H9 (cell line): ENCODE measurements at regions not wholly inside any gene's neighbourhood (a gene's known extent, or its start where the extent isn't known, plus 50 kb on each side); places are given as distances from the start of the nearest gene placed in this dataset.

Experiments
- DNase-seq: peaks from one replicate; pipeline ENCODE4 v3.0.0-alpha.2; 2017
- H2AFZ ChIP-seq: one replicate; pipeline ENCODE4 v1.6.1; 2013; ENCODE audit warnings: mild to moderate bottlenecking, low read length, control low read depth, moderate library complexity
- H2AK5ac ChIP-seq: 2 replicates; pipeline ENCODE4 v1.6.1; 2013; ENCODE audit warnings: low read length, control low read depth, mixed read lengths; ENCODE audit not compliant: insufficient read length
- H2BK120ac ChIP-seq: one replicate; pipeline ENCODE4 v1.6.1; 2013; ENCODE audit warnings: low read depth, mild to moderate bottlenecking, low read length, control low read depth, inconsistent platforms; ENCODE audit not compliant: poor library complexity, severe bottlenecking
- H2BK12ac ChIP-seq: 2 replicates; pipeline ENCODE4 v1.6.1; 2013; ENCODE audit warnings: low read length, control low read depth, mixed read lengths, low read depth; ENCODE audit not compliant: insufficient read length
- H2BK15ac ChIP-seq: 2 replicates; pipeline ENCODE4 v1.6.1; 2013; ENCODE audit warnings: low read depth, low read length, control low read depth
- H2BK20ac ChIP-seq: one replicate; pipeline ENCODE4 v1.6.1; 2013; ENCODE audit warnings: low read depth, mild to moderate bottlenecking, low read length, control low read depth, inconsistent platforms; ENCODE audit not compliant: poor library complexity, severe bottlenecking
- H2BK5ac ChIP-seq: 2 replicates; pipeline ENCODE4 v1.6.1; 2013; ENCODE audit warnings: low read length, control low read depth, mixed read lengths; ENCODE audit not compliant: insufficient read length
- H3K14ac ChIP-seq: 2 replicates; pipeline ENCODE4 v1.6.1; 2013; ENCODE audit warnings: low read length, control low read depth; ENCODE audit not compliant: insufficient read depth
- H3K18ac ChIP-seq: 2 replicates; pipeline ENCODE4 v1.6.1; 2013; ENCODE audit warnings: low read depth, mild to moderate bottlenecking, mixed read lengths, low read length, control low read depth; ENCODE audit not compliant: insufficient read length
- H3K23ac ChIP-seq: 2 replicates; pipeline ENCODE4 v1.6.1; 2013; ENCODE audit warnings: low read length, control low read depth, mixed read lengths, low read depth; ENCODE audit not compliant: insufficient read length
- H3K23me2 ChIP-seq: 2 replicates; pipeline ENCODE4 v1.6.1; 2013; ENCODE audit warnings: low read depth, mild to moderate bottlenecking, mixed read lengths, low read length, control low read depth; ENCODE audit not compliant: insufficient read length, poor library complexity, severe bottlenecking
- H3K27ac ChIP-seq: 2 replicates; pipeline ENCODE4 v1.5.1; 2013; ENCODE audit warnings: low read length, control low read depth, mixed read lengths, low read depth; ENCODE audit not compliant: insufficient read length
- H3K27me3 ChIP-seq: 2 replicates; pipeline ENCODE4 v1.6.1; 2013; ENCODE audit warnings: low read length, control low read depth, inconsistent platforms; ENCODE audit not compliant: insufficient read depth
- H3K4ac ChIP-seq: 2 replicates; pipeline ENCODE4 v1.6.1; 2013; ENCODE audit warnings: low read depth, mild to moderate bottlenecking, control low read depth, inconsistent platforms, low read length, moderate library complexity
- H3K4me1 ChIP-seq: 2 replicates; pipeline ENCODE4 v1.6.1; 2013; ENCODE audit warnings: low read length, control low read depth, inconsistent platforms; ENCODE audit not compliant: insufficient read depth
- H3K4me2 ChIP-seq: 2 replicates; pipeline ENCODE4 v1.6.1; 2013; ENCODE audit warnings: low read length, control low read depth, mixed read lengths; ENCODE audit not compliant: insufficient read length, insufficient read depth
- H3K56ac ChIP-seq: 2 replicates; pipeline ENCODE4 v1.6.1; 2013; ENCODE audit warnings: low read depth, mild to moderate bottlenecking, mixed read lengths, low read length, control low read depth; ENCODE audit not compliant: insufficient read length
- H3K79me1 ChIP-seq: 2 replicates; pipeline ENCODE4 v1.6.1; 2013; ENCODE audit warnings: low read depth, mild to moderate bottlenecking, moderate library complexity, low read length, control low read depth, inconsistent platforms; ENCODE audit not compliant: insufficient read depth, poor library complexity, severe bottlenecking
- H3K79me2 ChIP-seq: 2 replicates; pipeline ENCODE4 v1.6.1; 2013; ENCODE audit warnings: low read length, control low read depth, inconsistent platforms; ENCODE audit not compliant: insufficient read depth
- H3K9ac ChIP-seq: 2 replicates; pipeline ENCODE4 v1.6.1; 2013; ENCODE audit warnings: low read length, control low read depth, mixed read lengths; ENCODE audit not compliant: insufficient read length; ENCODE audit errors: extremely low read depth
- H3K9me3 ChIP-seq: one replicate; pipeline ENCODE4 v1.6.1; 2013; ENCODE audit warnings: low read depth, low read length, inconsistent platforms; ENCODE audit not compliant: control insufficient read depth
- H3T11ph ChIP-seq: one replicate; pipeline ENCODE4 v1.6.1; 2013; ENCODE audit warnings: mild to moderate bottlenecking, low read length, control low read depth, inconsistent platforms
- H4K20me1 ChIP-seq: one replicate; pipeline ENCODE4 v1.6.1; 2013; ENCODE audit not compliant: control insufficient read depth, insufficient read length, insufficient read depth
- H4K5ac ChIP-seq: 2 replicates; pipeline ENCODE4 v1.6.1; 2013; ENCODE audit warnings: low read depth, mild to moderate bottlenecking, mixed read lengths, low read length, control low read depth; ENCODE audit not compliant: insufficient read length
- H4K8ac ChIP-seq: replicated peaks from 2 replicates; pipeline ENCODE4 v1.6.1; 2013; ENCODE audit warnings: low read length, control low read depth, mixed read lengths, low read depth; ENCODE audit not compliant: insufficient read length
- H4K91ac ChIP-seq: 2 replicates; pipeline ENCODE4 v1.6.1; 2013; ENCODE audit warnings: low read depth, mild to moderate bottlenecking, moderate library complexity, mixed read lengths, low read length, control low read depth; ENCODE audit not compliant: insufficient read length
- H3K27ac Mint-ChIP-seq, 3 experiments: 2 replicates in 2 of 3; 3 replicates in 1 of 3; pipeline ENCODE4 v1.8.0; 2020 to 2021; ENCODE audit warnings: mixed read lengths in 3 of 3, mild to moderate bottlenecking in 1 of 3, moderate library complexity in 1 of 3
- H3K27me3 Mint-ChIP-seq: 2 replicates; pipeline ENCODE4 v1.8.0; 2021; ENCODE audit warnings: low read depth, mild to moderate bottlenecking, moderate library complexity, mixed read lengths
- H3K36me3 Mint-ChIP-seq, 3 experiments: 2 replicates in 2 of 3; 3 replicates in 1 of 3; pipeline ENCODE4 v1.8.0; 2020 to 2021; ENCODE audit warnings: low read depth in 3 of 3, mixed read lengths in 3 of 3; ENCODE audit not compliant: insufficient read depth in 1 of 3
- H3K4me1 Mint-ChIP-seq, 2 experiments: 2 replicates each; pipeline ENCODE4 v1.8.0; 2020; ENCODE audit warnings: mixed read lengths in 2 of 2
- H3K4me3 Mint-ChIP-seq, 2 experiments: 2 replicates in 1 of 2; 3 replicates in 1 of 2; pipeline ENCODE4 v1.8.0; 2020 to 2021; ENCODE audit warnings: mild to moderate bottlenecking in 2 of 2, mixed read lengths in 2 of 2, moderate library complexity in 1 of 2
- H3K9me3 Mint-ChIP-seq, 2 experiments: 2 replicates in 1 of 2; 3 replicates in 1 of 2; pipeline ENCODE4 v1.8.0; 2020; ENCODE audit warnings: mild to moderate bottlenecking in 2 of 2, mixed read lengths in 2 of 2, moderate library complexity in 1 of 2
- WGBS: extraction: QIAGEN DNeasy Blood & Tissue Kit; methylation state at CpG from one replicate; pipeline ENCODE4 v1.1.7; 2013; ENCODE audit warnings: missing lambda C conversion rate, low lambda C conversion rate, mixed read lengths; ENCODE audit not compliant: insufficient read length; ENCODE audit errors: extremely low coverage; 5-methylcytosine and 5-hydroxymethylcytosine counted together
- TF ChIP-seq, protein P1 (sequence below): fragments of 200-600 bp; sonication (generic); conservative IDR thresholded peaks from 3 replicates; pipeline ENCODE4 v1.8.0; 2021; ENCODE audit warnings: antibody characterized with exemption, mild to moderate bottlenecking

DNA sequence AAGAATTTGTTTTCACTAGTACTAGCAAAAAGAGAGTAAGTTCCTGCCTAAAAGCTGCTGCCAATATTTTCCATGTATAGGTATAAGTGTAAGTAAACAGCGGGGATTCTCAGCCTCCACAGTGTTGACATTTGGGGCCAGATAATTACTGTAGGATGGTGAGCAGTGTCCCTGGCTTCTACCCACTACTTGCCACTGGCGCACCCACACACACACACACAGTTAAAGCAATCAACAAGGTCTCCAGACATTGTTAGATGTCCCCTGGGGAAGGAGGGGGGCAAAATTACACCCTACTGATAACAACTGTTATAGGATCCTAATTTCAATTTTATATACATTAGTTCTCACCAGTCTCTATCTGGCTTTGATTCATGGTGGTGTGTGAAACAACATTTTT lies 417.0 kb upstream of the PSMD7 start:
- no peak overlapping the region for H3K27ac ChIP-seq
- H3K56ac ChIP-seq = no peak overlapping the region
- no peaks in the 10 kb centered on the region for H3K27me3 ChIP-seq
- no peak overlapping the region for H2AFZ ChIP-seq
- Mint-ChIP-seq H3K27ac (peak overlapping the region in 1 of 3 experiments; percentile 20; a peak in 1 of 7 replicates), H3K9me3 (no peaks in the 10 kb centered on the region), H3K4me3 (no peak overlapping the region), H3K36me3 (no peaks in the 10 kb centered on the region), H3K27me3 (no peaks in the 10 kb centered on the region), H3K4me1 (peaks cover 5 to 20% of the 10 kb centered on the region in 2 experiments)
- no peaks in the 10 kb centered on the region for H4K20me1 ChIP-seq
- no peak overlapping the region for H2BK15ac ChIP-seq
- no peaks in the 10 kb centered on the region for H3K23me2 ChIP-seq
- H3K4ac ChIP-seq = no peak overlapping the region
- H2BK20ac ChIP-seq = no peak overlapping the region
- DNase-seq = no peak
- no peaks in the 10 kb centered on the region for H3K79me2 ChIP-seq
- no peak overlapping the region for H2AK5ac ChIP-seq
- H4K8ac ChIP-seq = no peak overlapping the region
- H3K14ac ChIP-seq = no peak overlapping the region
- TF ChIP-seq, protein P1, sequence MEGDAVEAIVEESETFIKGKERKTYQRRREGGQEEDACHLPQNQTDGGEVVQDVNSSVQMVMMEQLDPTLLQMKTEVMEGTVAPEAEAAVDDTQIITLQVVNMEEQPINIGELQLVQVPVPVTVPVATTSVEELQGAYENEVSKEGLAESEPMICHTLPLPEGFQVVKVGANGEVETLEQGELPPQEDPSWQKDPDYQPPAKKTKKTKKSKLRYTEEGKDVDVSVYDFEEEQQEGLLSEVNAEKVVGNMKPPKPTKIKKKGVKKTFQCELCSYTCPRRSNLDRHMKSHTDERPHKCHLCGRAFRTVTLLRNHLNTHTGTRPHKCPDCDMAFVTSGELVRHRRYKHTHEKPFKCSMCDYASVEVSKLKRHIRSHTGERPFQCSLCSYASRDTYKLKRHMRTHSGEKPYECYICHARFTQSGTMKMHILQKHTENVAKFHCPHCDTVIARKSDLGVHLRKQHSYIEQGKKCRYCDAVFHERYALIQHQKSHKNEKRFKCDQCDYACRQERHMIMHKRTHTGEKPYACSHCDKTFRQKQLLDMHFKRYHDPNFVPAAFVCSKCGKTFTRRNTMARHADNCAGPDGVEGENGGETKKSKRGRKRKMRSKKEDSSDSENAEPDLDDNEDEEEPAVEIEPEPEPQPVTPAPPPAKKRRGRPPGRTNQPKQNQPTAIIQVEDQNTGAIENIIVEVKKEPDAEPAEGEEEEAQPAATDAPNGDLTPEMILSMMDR = no peak
- peaks cover 2% of the 10 kb centered on the region; the same call in 1 of the 2 replicates for H3K4me1 ChIP-seq
- H4K91ac ChIP-seq = no peak overlapping the region
- H3K9ac ChIP-seq = no peak overlapping the region
- H3K23ac ChIP-seq = no peak overlapping the region
- H3K9me3 ChIP-seq = no peaks in the 10 kb centered on the region
- H2BK120ac ChIP-seq = no peak overlapping the region
- H3K79me1 ChIP-seq = no peaks in the 10 kb centered on the region
- no peak overlapping the region for H3K4me2 ChIP-seq
- no peak overlapping the region for H4K5ac ChIP-seq
- no peak overlapping the region for H3T11ph ChIP-seq
- H3K18ac ChIP-seq = no peak overlapping the region
- WGBS = no CpG with 5 or more reads among the region's 2 CpGs
- no peak overlapping the region for H2BK5ac ChIP-seq
- no peak overlapping the region for H2BK12ac ChIP-seq
